ENCODE measurements at regions not wholly inside any gene's neighbourhood (a gene's known extent, or its start where the extent isn't known, plus 50 kb on each side); places are given as distances from the start of the nearest gene placed in this dataset.

GRCh38 chr2:6181525-6181924 is 489.3 kb downstream of the SOX11 start:
- TF ChIP-seq, protein P1, sequence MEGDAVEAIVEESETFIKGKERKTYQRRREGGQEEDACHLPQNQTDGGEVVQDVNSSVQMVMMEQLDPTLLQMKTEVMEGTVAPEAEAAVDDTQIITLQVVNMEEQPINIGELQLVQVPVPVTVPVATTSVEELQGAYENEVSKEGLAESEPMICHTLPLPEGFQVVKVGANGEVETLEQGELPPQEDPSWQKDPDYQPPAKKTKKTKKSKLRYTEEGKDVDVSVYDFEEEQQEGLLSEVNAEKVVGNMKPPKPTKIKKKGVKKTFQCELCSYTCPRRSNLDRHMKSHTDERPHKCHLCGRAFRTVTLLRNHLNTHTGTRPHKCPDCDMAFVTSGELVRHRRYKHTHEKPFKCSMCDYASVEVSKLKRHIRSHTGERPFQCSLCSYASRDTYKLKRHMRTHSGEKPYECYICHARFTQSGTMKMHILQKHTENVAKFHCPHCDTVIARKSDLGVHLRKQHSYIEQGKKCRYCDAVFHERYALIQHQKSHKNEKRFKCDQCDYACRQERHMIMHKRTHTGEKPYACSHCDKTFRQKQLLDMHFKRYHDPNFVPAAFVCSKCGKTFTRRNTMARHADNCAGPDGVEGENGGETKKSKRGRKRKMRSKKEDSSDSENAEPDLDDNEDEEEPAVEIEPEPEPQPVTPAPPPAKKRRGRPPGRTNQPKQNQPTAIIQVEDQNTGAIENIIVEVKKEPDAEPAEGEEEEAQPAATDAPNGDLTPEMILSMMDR (IDR thresholded peaks at IDR 0.05 in 8 of 11, conservative IDR thresholded peaks at IDR 0.05 in 3 of 11): no peak
- TF ChIP-seq POLR2A (IDR thresholded peaks at IDR 0.05): no peak
- TF ChIP-seq POLR2AphosphoS5 (IDR thresholded peaks at IDR 0.05): no peak

Measured in spleen (tissue), 7 donors.